ENCODE measurements at regions not wholly inside any gene's neighbourhood (a gene's known extent, or its start where the extent isn't known, plus 50 kb on each side); places are given as distances from the start of the nearest gene placed in this dataset.

DNA sequence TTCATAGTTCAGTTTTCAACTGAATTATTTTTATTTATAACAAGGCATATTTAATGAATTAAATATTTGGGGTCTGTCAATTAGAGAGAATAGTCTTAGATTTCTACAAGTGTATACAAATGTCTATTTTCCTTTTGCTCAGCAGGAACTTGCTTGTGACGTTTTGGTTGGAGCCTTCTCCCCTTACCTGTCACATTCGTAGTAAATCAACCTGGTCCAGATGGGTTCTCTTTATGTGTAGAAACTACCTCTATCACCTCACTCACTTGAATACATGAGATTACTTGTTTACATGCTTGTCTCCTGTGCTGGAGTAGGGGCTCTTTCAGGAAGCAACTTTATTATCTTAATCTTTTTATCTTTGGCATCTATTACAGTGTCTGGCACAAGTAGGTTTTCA is 938.3 kb upstream of the IGFBP7 start:
- Histone ChIP-seq H3K36me3 (no peaks in the 10 kb centered on the region), H3K9me3 (no peaks in the 10 kb centered on the region), H3K27me3 (no peaks in the 10 kb centered on the region), H3K27ac (no peak overlapping the region), H3K4me1 (ENCODE audit: insufficient read depth) (no peaks in the 10 kb centered on the region), H3K4me3 (no peak overlapping the region)
- DNase-seq = no peak
- intact Hi-C loops (cut with DNase I) = no loop called here
- TF ChIP-seq POLR2A (IDR thresholded peaks at IDR 0.05) (no peak), EP300 (IDR thresholded peaks at IDR 0.05) (no peak)
- TF ChIP-seq, protein P1, sequence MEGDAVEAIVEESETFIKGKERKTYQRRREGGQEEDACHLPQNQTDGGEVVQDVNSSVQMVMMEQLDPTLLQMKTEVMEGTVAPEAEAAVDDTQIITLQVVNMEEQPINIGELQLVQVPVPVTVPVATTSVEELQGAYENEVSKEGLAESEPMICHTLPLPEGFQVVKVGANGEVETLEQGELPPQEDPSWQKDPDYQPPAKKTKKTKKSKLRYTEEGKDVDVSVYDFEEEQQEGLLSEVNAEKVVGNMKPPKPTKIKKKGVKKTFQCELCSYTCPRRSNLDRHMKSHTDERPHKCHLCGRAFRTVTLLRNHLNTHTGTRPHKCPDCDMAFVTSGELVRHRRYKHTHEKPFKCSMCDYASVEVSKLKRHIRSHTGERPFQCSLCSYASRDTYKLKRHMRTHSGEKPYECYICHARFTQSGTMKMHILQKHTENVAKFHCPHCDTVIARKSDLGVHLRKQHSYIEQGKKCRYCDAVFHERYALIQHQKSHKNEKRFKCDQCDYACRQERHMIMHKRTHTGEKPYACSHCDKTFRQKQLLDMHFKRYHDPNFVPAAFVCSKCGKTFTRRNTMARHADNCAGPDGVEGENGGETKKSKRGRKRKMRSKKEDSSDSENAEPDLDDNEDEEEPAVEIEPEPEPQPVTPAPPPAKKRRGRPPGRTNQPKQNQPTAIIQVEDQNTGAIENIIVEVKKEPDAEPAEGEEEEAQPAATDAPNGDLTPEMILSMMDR (IDR thresholded peaks at IDR 0.05) = no peak
- WGBS, 3 donors = 48 to 54% (median 49%) methylated on average over 2 of the region's 2 CpGs

DNA sequence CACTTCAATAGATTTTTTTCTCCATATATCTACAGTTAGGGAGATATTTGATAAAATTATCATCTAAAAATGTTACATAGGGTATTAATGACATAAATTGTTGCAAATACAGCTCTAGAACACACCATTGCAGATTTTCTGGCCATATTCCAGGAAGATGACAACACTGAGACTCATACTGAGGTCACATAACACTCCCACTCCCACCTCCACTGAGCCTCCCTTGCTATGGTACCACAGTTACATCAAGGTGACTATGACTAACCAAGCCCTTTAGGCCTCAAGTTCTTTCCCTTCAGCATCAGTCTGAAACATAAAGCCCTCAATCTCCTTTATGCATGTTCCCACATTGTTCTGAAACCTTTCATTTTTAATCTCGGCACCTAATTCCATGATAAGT is 932.0 kb upstream of the IGFBP7 start:
- Histone ChIP-seq H3K4me3 (no peak overlapping the region), H3K36me3 (no peaks in the 10 kb centered on the region), H3K4me1 (ENCODE audit: insufficient read depth) (no peaks in the 10 kb centered on the region), H3K9me3 (no peaks in the 10 kb centered on the region), H3K27ac (no peak overlapping the region), H3K27me3 (no peaks in the 10 kb centered on the region)
- WGBS, 3 donors = 85 to 93% (median 89%) methylated on average over 1 of the region's 1 CpG
- TF ChIP-seq, protein P1 (IDR thresholded peaks at IDR 0.05) = no peak
- TF ChIP-seq EP300 (IDR thresholded peaks at IDR 0.05) (no peak), POLR2A (IDR thresholded peaks at IDR 0.05) (no peak)
- no peak for DNase-seq
- intact Hi-C loops (cut with DNase I) = no loop called here

DNA sequence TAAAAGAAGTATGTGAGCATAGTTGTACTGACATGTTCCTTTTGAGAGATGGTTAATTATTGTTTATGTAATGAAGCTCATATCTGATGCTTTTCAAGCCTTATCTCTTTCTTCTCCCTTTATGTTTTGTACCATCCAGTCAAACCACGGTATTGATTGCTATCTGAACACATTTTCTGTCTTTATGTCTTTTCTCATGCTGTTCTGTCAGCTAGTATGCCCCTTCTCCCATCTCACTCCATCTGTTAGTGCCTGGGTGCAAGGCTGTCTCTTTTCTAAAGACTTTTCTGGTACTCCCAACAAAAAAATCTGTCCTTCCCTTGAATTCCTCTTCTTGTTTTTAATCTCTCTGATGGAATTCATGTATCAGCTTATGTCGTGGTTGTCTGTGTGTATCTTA is 883.8 kb upstream of the IGFBP7 start:
- no peak for DNase-seq
- H3K27ac ChIP-seq = no peak overlapping the region
- H3K4me1 ChIP-seq (ENCODE audit: insufficient read depth) = no peaks in the 10 kb centered on the region
- intact Hi-C loops (cut with DNase I) = no loop called here
- H3K36me3 ChIP-seq = no peaks in the 10 kb centered on the region
- H3K4me3 ChIP-seq = no peak overlapping the region
- H3K27me3 ChIP-seq = no peaks in the 10 kb centered on the region
- TF ChIP-seq EP300 (IDR thresholded peaks at IDR 0.05) = no peak
- TF ChIP-seq, protein P1 (IDR thresholded peaks at IDR 0.05) = no peak
- TF ChIP-seq POLR2A (IDR thresholded peaks at IDR 0.05) = no peak
- H3K9me3 ChIP-seq = no peaks in the 10 kb centered on the region
- 5 to 10% (median 9%) methylated on average over 2 of the region's 2 CpGs for WGBS, 3 donors

DNA sequence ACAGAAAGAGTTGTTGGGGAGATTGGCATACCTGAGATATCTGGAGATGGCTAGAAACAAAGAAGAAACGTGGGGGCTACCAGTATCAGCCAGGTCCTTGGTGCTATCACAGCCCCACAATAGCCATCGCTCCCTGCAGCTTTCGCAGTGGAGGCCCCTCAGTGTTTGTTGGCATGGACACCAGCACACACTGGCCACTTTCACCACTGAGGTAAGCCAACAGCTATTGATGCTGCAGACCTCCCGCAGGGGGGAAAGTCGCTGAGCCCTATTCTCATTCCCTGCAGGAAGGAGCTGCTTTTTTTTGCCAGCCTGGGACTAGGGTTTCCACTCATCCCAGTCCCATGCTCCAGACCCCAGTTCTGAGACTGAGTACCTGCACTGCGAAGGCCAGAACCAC is 879.2 kb upstream of the IGFBP7 start:
- TF ChIP-seq EP300 (IDR thresholded peaks at IDR 0.05) (no peak), POLR2A (IDR thresholded peaks at IDR 0.05) (no peak)
- TF ChIP-seq, protein P1 (IDR thresholded peaks at IDR 0.05) = no peak
- 83 to 87% (median 84%) methylated on average over 6 of the region's 6 CpGs for WGBS, 3 donors
- no peaks in the 10 kb centered on the region for H3K27me3 ChIP-seq
- H3K27ac ChIP-seq = no peak overlapping the region
- H3K36me3 ChIP-seq = no peaks in the 10 kb centered on the region
- intact Hi-C loops (cut with DNase I) = no loop called here
- H3K4me1 ChIP-seq (ENCODE audit: insufficient read depth) = no peaks in the 10 kb centered on the region
- no peaks in the 10 kb centered on the region for H3K9me3 ChIP-seq
- H3K4me3 ChIP-seq = no peak overlapping the region
- DNase-seq = no peak

DNA sequence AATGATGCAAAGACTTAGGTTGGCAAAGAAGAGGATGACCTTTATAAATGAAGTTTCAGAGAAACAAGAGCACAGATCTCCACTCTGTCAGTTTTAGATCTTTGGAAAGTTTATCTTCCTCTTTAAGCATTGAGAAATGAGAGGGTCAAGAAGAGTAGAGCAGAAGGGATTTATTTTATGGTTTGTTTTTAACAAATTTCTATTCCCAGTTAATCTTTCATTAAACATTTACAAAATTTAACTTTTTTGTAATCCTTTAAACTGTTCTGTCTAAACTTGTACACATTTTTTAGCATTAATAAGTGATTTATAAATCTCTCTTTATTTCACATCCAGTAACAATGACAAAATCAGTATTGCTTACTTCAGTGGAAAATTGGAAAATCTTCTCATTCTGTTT is 875.0 kb upstream of the IGFBP7 start:
- TF ChIP-seq POLR2A (IDR thresholded peaks at IDR 0.05) (no peak), EP300 (IDR thresholded peaks at IDR 0.05) (no peak)
- TF ChIP-seq, protein P1 (IDR thresholded peaks at IDR 0.05) = no peak
- no peak for DNase-seq
- Histone ChIP-seq H3K36me3 (no peaks in the 10 kb centered on the region), H3K27ac (no peak overlapping the region), H3K27me3 (no peaks in the 10 kb centered on the region), H3K4me3 (no peak overlapping the region), H3K9me3 (no peaks in the 10 kb centered on the region), H3K4me1 (ENCODE audit: insufficient read depth) (no peaks in the 10 kb centered on the region)
- intact Hi-C loops (cut with DNase I) = no loop called here
